CMK (cell line): ENCODE measurements at regions not wholly inside any gene's neighbourhood (a gene's known extent, or its start where the extent isn't known, plus 50 kb on each side); places are given as distances from the start of the nearest gene placed in this dataset.
"Not testable (repeated sequence)": the region's sequence is repeated elsewhere in the genome, so short reads cannot be mapped to it uniquely, and the experiment has no call there.

Experiments
- DNase-seq: peaks from one replicate; pipeline ENCODE4 v3.0.0-alpha.2; 2010; ENCODE audit warnings: low read depth

GRCh38 chr17:31677036-31677435 is 182.0 kb downstream of the COPRS start:
- DNase-seq: no peak

- not testable (repeated sequence) for DNase-seq
Measured at GRCh38 chr17:31675392-31675791, 183.7 kb downstream of the COPRS start.

- DNase-seq: no peak
Measured at GRCh38 chr17:31674717-31675349, 184.2 kb downstream of the COPRS start.

- no peak for DNase-seq
Measured at GRCh38 chr17:31674305-31674704, 184.7 kb downstream of the COPRS start.

- DNase-seq: no peak
Measured at GRCh38 chr17:31673076-31673475, 186.0 kb downstream of the COPRS start.

- no peak for DNase-seq
Measured at GRCh38 chr17:31672161-31672819, 186.8 kb downstream of the COPRS start.

- no peak for DNase-seq
Measured at GRCh38 chr17:31663576-31663975, 195.5 kb downstream of the COPRS start.

GRCh38 chr17:31660684-31661083 is 198.4 kb downstream of the COPRS start:
- DNase-seq: no peak

GRCh38 chr17:31657876-31658275 is 201.2 kb downstream of the COPRS start:
- DNase-seq: no peak

GRCh38 chr17:31654936-31655335 is 204.1 kb downstream of the COPRS start:
- no peak for DNase-seq

- no peak for DNase-seq
Measured at GRCh38 chr17:31653691-31654090, 205.4 kb downstream of the COPRS start.

GRCh38 chr17:31650756-31651520 is 208.1 kb downstream of the COPRS start:
- no peak for DNase-seq

- no peak for DNase-seq
Measured at GRCh38 chr17:31649302-31649701, 209.7 kb downstream of the COPRS start.

- DNase-seq: no peak
Measured at GRCh38 chr17:31647661-31648060, 211.4 kb downstream of the COPRS start.

- DNase-seq: no peak
Measured at GRCh38 chr17:31646642-31647041, 212.4 kb downstream of the COPRS start.

GRCh38 chr17:31645351-31645750 is 213.7 kb downstream of the COPRS start:
- DNase-seq: no peak

- no peak for DNase-seq
Measured at GRCh38 chr17:31631766-31632165, 227.3 kb downstream of the COPRS start.

- DNase-seq: not testable (repeated sequence)
Measured at GRCh38 chr17:31630866-31631265, 228.2 kb downstream of the COPRS start.

GRCh38 chr17:31629696-31630470 is 229.2 kb downstream of the COPRS start:
- no peak for DNase-seq

- DNase-seq: no peak
Measured at GRCh38 chr17:31627960-31628359, 231.1 kb downstream of the COPRS start.

- DNase-seq: no peak
Measured at GRCh38 chr17:31623990-31624389, 232.5 kb downstream of the RAB11FIP4 start.

GRCh38 chr17:31622500-31622899 is 231.0 kb downstream of the RAB11FIP4 start:
- DNase-seq: no peak
